ENCODE measurements at regions not wholly inside any gene's neighbourhood (a gene's known extent, or its start where the extent isn't known, plus 50 kb on each side); places are given as distances from the start of the nearest gene placed in this dataset.

- TF ChIP-seq CTCF (IDR thresholded peaks at IDR 0.05; ENCODE audit: borderline replicate concordance, extremely low read depth, low read length, poor library complexity, severe bottlenecking) (no peak), EZH2 (IDR thresholded peaks at IDR 0.05; ENCODE audit: borderline replicate concordance, low read depth, low read length, severe bottlenecking) (no peak)
Observed at GRCh38 chr11:70496591-70497535, 98.5 kb downstream of the CTTN start.
